Heart left ventricle (tissue), 13 donors: ENCODE measurements at regions not wholly inside any gene's neighbourhood (a gene's known extent, or its start where the extent isn't known, plus 50 kb on each side); places are given as distances from the start of the nearest gene placed in this dataset.

Experiments
- POLR2A ChIP-seq, 2 donors: fragments of 450-650 bp; IDR thresholded peaks; one replicate each; pipeline ENCODE4 v1.6.1; 2017; ENCODE audit warnings: antibody characterized with exemption in 2 of 2, mild to moderate bottlenecking in 2 of 2, moderate library complexity in 2 of 2
- TF ChIP-seq, protein P1 (sequence below), 12 donors: fragments of 200-600 bp; sonication (generic) in 4 of 12; IDR thresholded peaks; one replicate each; pipeline versions ENCODE4 v1.5.0 to v1.8.0; 2018 to 2022; ENCODE audit warnings: antibody characterized with exemption in 12 of 12, mild to moderate bottlenecking in 5 of 12
- donor health status: ischemic (EF 13 %, LVEDD 7.1; RV severe dilation, severe dysfunction).
- donor health status: DM: no; HTN: yes; CAD: no.
- donor health status: DM: no; HTN: no; CAD: no.
- donor health status: ischemic (EF 25% LVEDD 6.9; RV normal size, moderate dysfunction).
- donor health status: ischemic (EF 25% LVEDD 5.7; RV mildly dilated, moderate dysfunction).
- donor health status: ischemic (EF 35%, LVEDD 5.7; RV mildly dilated, moderate dysfunction).
- donor health status: nonischemic (EF 11% LVEDD 7.7; RV severe dilation, severe dysfunction).
- donor health status: DM: yes; HTN: yes; CAD: no.
- donor health status: PGD.
- donor health status: ischemic (EF 29% LVEDD 5.4; RV normal size, mild dysfunction).
- donor health status: nonischemic (EF 23%, LVEDD 6.1; RV moderate dilation, normal function).

- TF ChIP-seq, protein P1, sequence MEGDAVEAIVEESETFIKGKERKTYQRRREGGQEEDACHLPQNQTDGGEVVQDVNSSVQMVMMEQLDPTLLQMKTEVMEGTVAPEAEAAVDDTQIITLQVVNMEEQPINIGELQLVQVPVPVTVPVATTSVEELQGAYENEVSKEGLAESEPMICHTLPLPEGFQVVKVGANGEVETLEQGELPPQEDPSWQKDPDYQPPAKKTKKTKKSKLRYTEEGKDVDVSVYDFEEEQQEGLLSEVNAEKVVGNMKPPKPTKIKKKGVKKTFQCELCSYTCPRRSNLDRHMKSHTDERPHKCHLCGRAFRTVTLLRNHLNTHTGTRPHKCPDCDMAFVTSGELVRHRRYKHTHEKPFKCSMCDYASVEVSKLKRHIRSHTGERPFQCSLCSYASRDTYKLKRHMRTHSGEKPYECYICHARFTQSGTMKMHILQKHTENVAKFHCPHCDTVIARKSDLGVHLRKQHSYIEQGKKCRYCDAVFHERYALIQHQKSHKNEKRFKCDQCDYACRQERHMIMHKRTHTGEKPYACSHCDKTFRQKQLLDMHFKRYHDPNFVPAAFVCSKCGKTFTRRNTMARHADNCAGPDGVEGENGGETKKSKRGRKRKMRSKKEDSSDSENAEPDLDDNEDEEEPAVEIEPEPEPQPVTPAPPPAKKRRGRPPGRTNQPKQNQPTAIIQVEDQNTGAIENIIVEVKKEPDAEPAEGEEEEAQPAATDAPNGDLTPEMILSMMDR (IDR thresholded peaks at IDR 0.05), result no peak
- no peak for TF ChIP-seq POLR2A (IDR thresholded peaks at IDR 0.05)
Observed at GRCh38 chr22:20652130-20652529, 121.8 kb upstream of the SERPIND1 start.
